ENCODE measurements at regions not wholly inside any gene's neighbourhood (a gene's known extent, or its start where the extent isn't known, plus 50 kb on each side); places are given as distances from the start of the nearest gene placed in this dataset.

DNA sequence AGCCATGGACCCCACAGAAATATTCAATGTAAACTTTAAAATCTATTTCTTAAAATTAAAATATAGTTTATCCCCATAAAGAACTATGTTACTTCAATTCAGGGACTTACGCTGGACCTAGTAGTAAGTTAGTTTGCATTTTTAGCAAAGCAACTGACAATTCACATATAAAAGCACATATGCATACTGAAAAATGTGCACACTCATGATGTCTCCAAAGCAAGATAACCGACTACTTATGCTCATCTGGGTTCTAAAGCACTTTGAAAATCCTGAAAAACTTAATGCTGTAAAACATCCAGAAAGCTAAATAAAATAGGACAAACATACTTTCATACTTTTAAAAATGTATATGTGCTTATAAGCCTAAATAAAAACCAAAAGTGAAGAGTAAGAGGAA is 264.4 kb upstream of the GAS1 start:
- H2AK5ac ChIP-seq (ENCODE audit: low read length) = no peak overlapping the region
- no peak overlapping the region for H3K27ac ChIP-seq (ENCODE audit: low read depth, low read length)
- H2AFZ ChIP-seq (ENCODE audit: insufficient read depth, low read length, poor library complexity) = no peak overlapping the region
- no peak overlapping the region for H3K9ac ChIP-seq (ENCODE audit: low read length)
- DNase-seq = no peak
- H4K8ac ChIP-seq (ENCODE audit: low read depth, low read length) = no peak overlapping the region
- no peak overlapping the region for H3K4me3 ChIP-seq (ENCODE audit: low read depth, low read length)
- H2BK120ac ChIP-seq (ENCODE audit: insufficient read depth, low read length, poor library complexity) = peak overlapping the region; percentile 46
- no peaks in the 10 kb centered on the region for H3K27me3 ChIP-seq (ENCODE audit: insufficient read depth, low read length)
- H3K79me1 ChIP-seq (ENCODE audit: low read length) = peaks cover 9% of the 10 kb centered on the region
- H3K9me3 ChIP-seq (ENCODE audit: insufficient read depth, low read depth, low read length) = no peaks in the 10 kb centered on the region
- H3K4ac ChIP-seq (ENCODE audit: low read depth, low read length) = no peak overlapping the region
- no peak overlapping the region for H3K18ac ChIP-seq (ENCODE audit: low read length)
- H4K12ac ChIP-seq (ENCODE audit: low read depth, low read length) = no peak overlapping the region
- H2BK5ac ChIP-seq (ENCODE audit: low read depth, low read length, poor library complexity) = no peak overlapping the region
- H2BK12ac ChIP-seq (ENCODE audit: low read length) = no peak overlapping the region
- H3K23ac ChIP-seq (ENCODE audit: low read length) = no peak overlapping the region
- H3K4me2 ChIP-seq (ENCODE audit: low read length) = no peak overlapping the region
- H3K14ac ChIP-seq (ENCODE audit: low read length) = no peak overlapping the region
- WGBS (ENCODE audit: extremely low coverage, insufficient coverage, insufficient read length) = no CpG with 5 or more reads among the region's 2 CpGs
- H4K91ac ChIP-seq (ENCODE audit: low read depth, low read length) = no peak overlapping the region
- H3K4me1 ChIP-seq (ENCODE audit: control insufficient read depth in 1 of 2, insufficient read depth in 2 of 2, low read length in 2 of 2) = peaks cover 7 to 9% of the 10 kb centered on the region in 2 experiments
- no peaks in the 10 kb centered on the region for H3K36me3 ChIP-seq (ENCODE audit: control insufficient read depth in 1 of 2, insufficient read depth in 2 of 2, low read length in 2 of 2)
- no peaks in the 10 kb centered on the region for H3K79me2 ChIP-seq (ENCODE audit: control insufficient read depth, insufficient read depth, low read length, poor library complexity)

- Histone ChIP-seq H3K36me3 (ENCODE audit: control insufficient read depth in 1 of 2, insufficient read depth in 2 of 2, low read length in 2 of 2) (no peaks in the 10 kb centered on the region), H2BK5ac (ENCODE audit: low read depth, low read length, poor library complexity) (no peak overlapping the region), H3K4ac (ENCODE audit: low read depth, low read length) (no peak overlapping the region), H3K9me3 (ENCODE audit: insufficient read depth, low read depth, low read length) (no peaks in the 10 kb centered on the region), H2AK5ac (ENCODE audit: low read length) (no peak overlapping the region), H2BK12ac (ENCODE audit: low read length) (no peak overlapping the region), H2AFZ (ENCODE audit: insufficient read depth, low read length, poor library complexity) (no peak overlapping the region), H3K9ac (ENCODE audit: low read length) (no peak overlapping the region), H2BK120ac (ENCODE audit: insufficient read depth, low read length, poor library complexity) (no peak overlapping the region), H3K27me3 (ENCODE audit: insufficient read depth, low read length) (no peaks in the 10 kb centered on the region), H4K91ac (ENCODE audit: low read depth, low read length) (no peak overlapping the region), H3K4me1 (ENCODE audit: control insufficient read depth in 1 of 2, insufficient read depth in 2 of 2, low read length in 2 of 2) (peaks cover 7 to 9% of the 10 kb centered on the region in 2 experiments), H3K27ac (ENCODE audit: low read depth, low read length) (peak overlapping the region; percentile 31), H3K23ac (ENCODE audit: low read length) (no peak overlapping the region), H3K14ac (ENCODE audit: low read length) (no peak overlapping the region), H3K18ac (ENCODE audit: low read length) (no peak overlapping the region), H3K4me2 (ENCODE audit: low read length) (no peak overlapping the region), H3K79me2 (ENCODE audit: control insufficient read depth, insufficient read depth, low read length, poor library complexity) (no peaks in the 10 kb centered on the region), H4K8ac (ENCODE audit: low read depth, low read length) (no peak overlapping the region), H3K79me1 (ENCODE audit: low read length) (peaks cover 9% of the 10 kb centered on the region), H3K4me3 (ENCODE audit: low read depth, low read length) (no peak overlapping the region), H4K12ac (ENCODE audit: low read depth, low read length) (no peak overlapping the region)
- DNase-seq = peak; percentile 32 to 80
- WGBS (ENCODE audit: extremely low coverage, insufficient coverage, insufficient read length) = no CpG with 5 or more reads among the region's 3 CpGs
These were observed 265.3 kb upstream of the GAS1 start for GRCh38 chr9:87212605-87213021.

DNA sequence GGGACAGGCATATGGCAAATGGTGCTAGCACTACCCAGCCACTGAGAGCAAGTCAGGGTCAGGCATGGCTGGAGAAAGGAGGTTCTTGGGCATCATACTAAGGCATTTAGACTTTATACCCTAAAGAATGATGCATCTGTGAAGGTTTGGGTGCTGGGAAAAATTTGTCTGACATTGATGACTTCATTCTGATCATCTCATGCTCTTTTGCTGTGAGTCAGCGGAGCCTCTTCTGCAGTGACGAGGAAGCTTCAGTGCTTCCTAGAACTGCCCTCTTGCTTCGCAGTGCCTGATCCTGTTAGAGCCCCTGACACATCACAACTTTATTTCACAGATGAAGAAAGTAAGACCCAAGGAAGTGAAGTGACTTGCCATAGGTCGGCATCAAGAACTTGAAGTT is 266.6 kb upstream of the GAS1 start:
- H4K12ac ChIP-seq (ENCODE audit: low read depth, low read length) = no peak overlapping the region
- H2BK12ac ChIP-seq (ENCODE audit: low read length) = peak overlapping the region; percentile 96

GRCh38 chr9:87214991-87215390 is 267.7 kb upstream of the GAS1 start:
- no peaks in the 10 kb centered on the region for H3K9me3 ChIP-seq (ENCODE audit: insufficient read depth, low read depth, low read length)
- H3K4me1 ChIP-seq (ENCODE audit: control insufficient read depth in 1 of 2, insufficient read depth in 2 of 2, low read length in 2 of 2) = peaks cover 7 to 9% of the 10 kb centered on the region in 2 experiments
- WGBS (ENCODE audit: extremely low coverage, insufficient coverage, insufficient read length) = no CpG with 5 or more reads among the region's 3 CpGs
- H3K4me3 ChIP-seq (ENCODE audit: low read depth, low read length) = no peak overlapping the region
- DNase-seq = no peak
- no peak overlapping the region for H4K8ac ChIP-seq (ENCODE audit: low read depth, low read length)
- H3K4me2 ChIP-seq (ENCODE audit: low read length) = no peak overlapping the region
- no peak overlapping the region for H3K4ac ChIP-seq (ENCODE audit: low read depth, low read length)
- H2AK5ac ChIP-seq (ENCODE audit: low read length) = no peak overlapping the region
- H4K12ac ChIP-seq (ENCODE audit: low read depth, low read length) = no peak overlapping the region
- no peak overlapping the region for H2BK120ac ChIP-seq (ENCODE audit: insufficient read depth, low read length, poor library complexity)
- H3K14ac ChIP-seq (ENCODE audit: low read length) = no peak overlapping the region
- no peaks in the 10 kb centered on the region for H3K27me3 ChIP-seq (ENCODE audit: insufficient read depth, low read length)
- no peak overlapping the region for H3K9ac ChIP-seq (ENCODE audit: low read length)
- no peak overlapping the region for H2BK12ac ChIP-seq (ENCODE audit: low read length)
- H3K79me1 ChIP-seq (ENCODE audit: low read length) = peaks cover 9% of the 10 kb centered on the region
- H4K91ac ChIP-seq (ENCODE audit: low read depth, low read length) = no peak overlapping the region
- H3K36me3 ChIP-seq (ENCODE audit: control insufficient read depth in 1 of 2, insufficient read depth in 2 of 2, low read length in 2 of 2) = no peaks in the 10 kb centered on the region
- no peaks in the 10 kb centered on the region for H3K79me2 ChIP-seq (ENCODE audit: control insufficient read depth, insufficient read depth, low read length, poor library complexity)
- no peak overlapping the region for H2BK5ac ChIP-seq (ENCODE audit: low read depth, low read length, poor library complexity)
- H3K27ac ChIP-seq (ENCODE audit: low read depth, low read length) = no peak overlapping the region
- H2AFZ ChIP-seq (ENCODE audit: insufficient read depth, low read length, poor library complexity) = no peak overlapping the region
- H3K18ac ChIP-seq (ENCODE audit: low read length) = no peak overlapping the region
- no peak overlapping the region for H3K23ac ChIP-seq (ENCODE audit: low read length)

More for the DNA sequence above, 266.6 kb upstream of the GAS1 start:
- Histone ChIP-seq H3K14ac (ENCODE audit: low read length) (peak overlapping the region; percentile 19), H4K8ac (ENCODE audit: low read depth, low read length) (peak overlapping the region; percentile 11), H2BK5ac (ENCODE audit: low read depth, low read length, poor library complexity) (no peak overlapping the region), H3K9ac (ENCODE audit: low read length) (no peak overlapping the region), H2BK120ac (ENCODE audit: insufficient read depth, low read length, poor library complexity) (peak overlapping the region; percentile 78), H4K91ac (ENCODE audit: low read depth, low read length) (peak overlapping the region; percentile 69), H3K36me3 (ENCODE audit: control insufficient read depth in 1 of 2, insufficient read depth in 2 of 2, low read length in 2 of 2) (no peaks in the 10 kb centered on the region), H3K18ac (ENCODE audit: low read length) (no peak overlapping the region), H3K79me1 (ENCODE audit: low read length) (peaks cover 9% of the 10 kb centered on the region), H3K4me3 (ENCODE audit: low read depth, low read length) (no peak overlapping the region), H3K4me2 (ENCODE audit: low read length) (no peak overlapping the region), H2AK5ac (ENCODE audit: low read length) (peak overlapping the region; percentile 98), H3K23ac (ENCODE audit: low read length) (no peak overlapping the region), H3K4ac (ENCODE audit: low read depth, low read length) (no peak overlapping the region), H2AFZ (ENCODE audit: insufficient read depth, low read length, poor library complexity) (no peak overlapping the region), H3K79me2 (ENCODE audit: control insufficient read depth, insufficient read depth, low read length, poor library complexity) (no peaks in the 10 kb centered on the region), H3K27ac (ENCODE audit: low read depth, low read length) (no peak overlapping the region), H3K27me3 (ENCODE audit: insufficient read depth, low read length) (no peaks in the 10 kb centered on the region), H3K9me3 (ENCODE audit: insufficient read depth, low read depth, low read length) (no peaks in the 10 kb centered on the region), H3K4me1 (ENCODE audit: control insufficient read depth in 1 of 2, insufficient read depth in 2 of 2, low read length in 2 of 2) (peaks cover 7 to 9% of the 10 kb centered on the region in 2 experiments)
- WGBS (ENCODE audit: extremely low coverage, insufficient coverage, insufficient read length) = no CpG with 5 or more reads among the region's 4 CpGs
- no peak for DNase-seq
